GM11168 (cell line): ENCODE measurements at regions not wholly inside any gene's neighbourhood (a gene's known extent, or its start where the extent isn't known, plus 50 kb on each side); places are given as distances from the start of the nearest gene placed in this dataset.

ENCODE experiments used
- in situ Hi-C: fragments of 300-500 bp; cut with MboI; formaldehyde crosslinking; loops from one replicate; pipeline ENCODE4 v1.12.0; 2022; ENCODE audit warnings: low sequenced_read_pairs; ENCODE audit not compliant: unreplicated experiment

DNA sequence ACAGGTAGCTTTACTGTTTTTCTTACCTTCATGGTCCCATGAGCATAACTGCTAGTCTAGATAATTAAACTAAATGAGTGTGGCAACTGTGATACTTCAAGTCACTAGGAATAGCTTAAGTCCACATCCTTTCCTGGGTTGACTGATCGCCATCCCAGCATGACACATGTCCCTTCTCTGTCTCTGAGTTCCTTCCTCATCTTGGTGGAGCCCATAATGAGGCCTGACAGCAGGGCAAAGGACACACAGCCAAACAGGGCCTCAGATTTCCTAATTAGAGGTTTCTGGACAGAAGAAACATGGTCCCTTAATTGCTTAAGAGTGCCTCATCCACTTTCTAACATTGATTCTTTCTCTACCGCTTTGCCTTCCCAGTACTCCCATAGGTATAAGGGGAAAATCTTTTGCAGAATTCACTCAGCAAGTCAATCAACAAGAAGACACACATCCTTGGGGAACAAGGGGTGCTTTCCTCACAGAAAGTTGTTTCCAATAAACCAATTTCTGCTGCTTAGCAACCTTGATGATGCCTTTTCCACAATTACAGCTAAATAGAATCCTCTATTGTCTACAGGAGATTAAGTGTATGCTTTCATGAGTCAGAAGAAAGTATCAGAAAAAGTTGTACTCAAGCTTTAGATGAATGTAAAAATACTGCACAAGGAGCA lies 208.3 kb upstream of the SERP2 start:
- in situ Hi-C loops: no loop called here

DNA sequence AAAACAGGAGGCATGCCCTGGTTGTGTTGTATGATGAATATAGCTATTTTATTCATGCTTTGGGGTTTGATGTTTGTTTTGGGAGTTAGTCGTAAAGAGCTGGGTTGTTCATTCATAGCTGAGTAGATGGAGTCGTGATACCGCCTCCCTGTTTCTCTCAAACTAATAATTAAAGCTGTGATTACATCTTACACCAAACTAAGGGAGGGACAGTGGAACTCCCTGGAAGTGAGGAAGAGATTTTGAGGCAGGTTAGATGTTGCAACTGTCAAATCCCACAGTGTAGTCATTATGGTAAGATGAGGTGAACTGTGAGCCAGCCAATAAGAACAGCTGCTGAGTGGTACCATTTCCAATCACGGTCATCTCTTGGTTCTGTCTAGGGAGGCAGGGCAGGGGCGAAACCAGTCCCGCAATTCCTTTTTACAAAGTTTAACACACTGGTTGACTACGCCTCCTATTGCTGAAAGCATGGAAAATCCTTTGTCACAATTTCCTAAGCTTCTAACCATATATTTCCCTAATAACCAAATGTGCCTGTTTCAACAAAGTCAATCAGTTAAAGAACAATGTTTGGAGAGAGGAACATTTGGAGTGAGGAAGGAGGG lies 207.6 kb upstream of the SERP2 start:
- in situ Hi-C loops: no loop called here

DNA sequence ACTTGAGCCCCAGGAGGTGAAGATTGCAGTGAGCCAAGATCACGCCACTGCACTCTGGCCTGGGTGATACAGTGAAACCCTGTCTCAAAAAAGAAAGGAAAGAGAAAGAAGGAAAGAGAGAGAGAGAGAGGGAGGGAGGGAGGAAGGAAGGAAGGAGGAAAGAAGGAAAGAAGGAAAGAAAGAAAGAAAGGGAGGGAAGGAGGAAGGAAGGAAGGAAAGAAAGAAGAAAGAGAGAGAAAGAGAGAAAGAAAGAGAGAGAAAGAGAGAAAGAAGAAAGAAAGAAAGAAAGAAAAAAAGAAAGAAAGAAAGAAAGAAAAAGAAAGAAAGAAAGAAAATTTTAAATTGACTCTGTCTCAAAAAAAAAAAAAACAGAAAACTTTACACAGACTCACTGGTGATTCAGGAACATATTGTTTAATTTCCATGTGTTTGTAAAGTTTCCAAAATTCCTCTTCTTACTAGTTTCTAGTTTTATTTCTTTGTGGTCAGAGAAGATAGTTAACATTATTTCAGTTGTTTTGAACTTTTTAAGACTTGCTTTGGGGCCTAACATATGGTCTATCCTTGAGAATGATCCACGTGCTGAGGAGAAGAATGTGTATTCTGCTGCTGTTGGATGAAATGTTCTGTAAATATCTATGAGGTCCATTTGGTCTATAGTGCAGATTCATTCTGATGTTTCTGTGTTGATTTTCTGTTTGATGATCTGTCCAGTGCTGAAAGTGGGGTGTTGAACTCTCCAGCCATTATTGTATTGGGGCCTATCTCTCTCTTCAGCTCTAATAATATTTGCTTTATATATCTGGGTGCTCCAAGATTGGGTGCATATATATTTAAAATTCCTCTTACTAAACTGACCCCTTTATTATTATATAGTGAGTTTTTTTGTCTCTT lies 204.4 kb upstream of the SERP2 start:
- in situ Hi-C loops: no loop called here

DNA sequence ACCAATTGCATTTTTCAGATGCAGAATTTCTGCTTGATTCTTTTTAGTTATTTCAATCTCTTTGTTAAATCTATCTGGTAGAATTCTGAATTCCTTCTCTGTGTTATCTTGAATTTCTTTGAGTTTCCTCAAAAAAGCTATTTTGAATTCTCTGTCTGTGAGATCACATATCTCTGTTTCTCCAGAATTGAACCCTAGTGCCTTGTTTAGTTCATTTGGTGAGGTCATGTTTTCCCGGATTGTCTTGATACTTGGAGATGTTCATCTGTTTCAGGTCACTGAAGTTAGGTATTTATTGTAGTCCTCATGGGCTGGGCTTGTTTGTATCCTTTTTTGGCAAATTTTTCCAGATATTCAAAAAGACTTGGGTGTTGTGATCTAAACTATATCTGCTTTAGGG lies 202.9 kb upstream of the SERP2 start:
- in situ Hi-C loops: no loop called here

DNA sequence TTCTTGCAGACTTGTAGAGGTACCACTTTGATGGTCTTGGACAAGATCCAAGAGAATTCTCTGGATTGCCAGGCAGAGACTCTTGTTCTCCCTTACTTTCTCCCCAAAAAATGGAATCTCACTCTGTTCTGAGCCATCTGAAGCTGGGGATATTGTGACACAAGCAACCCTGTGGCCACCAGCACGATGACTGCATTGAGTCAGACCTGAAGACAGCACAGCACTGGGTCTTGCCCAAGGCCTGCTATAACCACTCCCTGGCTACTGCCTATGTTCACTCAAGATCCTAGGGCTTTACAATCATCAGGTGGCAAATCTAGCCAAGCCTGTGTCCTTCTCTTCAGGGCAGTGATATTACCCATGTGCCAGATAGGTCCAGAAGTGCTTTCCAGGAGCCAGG lies 202.5 kb upstream of the SERP2 start:
- in situ Hi-C loops: no loop called here

DNA sequence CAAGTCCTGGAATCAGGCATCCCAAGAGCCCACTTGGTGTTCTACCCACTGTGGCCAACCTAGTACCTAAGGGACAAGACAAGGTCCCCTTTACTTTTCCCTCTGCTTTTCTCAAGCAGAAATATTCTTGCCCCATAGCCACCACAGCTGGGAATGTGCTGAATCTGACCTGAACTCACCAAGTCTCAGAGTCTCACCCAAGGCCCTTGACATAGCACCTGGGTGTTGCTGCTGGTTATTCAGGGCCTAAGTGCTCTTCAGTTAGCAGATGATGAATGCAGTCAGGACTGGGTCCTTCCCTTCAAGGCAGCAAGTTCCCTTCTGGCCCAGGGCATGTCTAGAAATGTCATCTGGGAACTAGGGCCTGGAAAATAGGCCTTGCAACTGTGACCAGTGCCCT lies 201.8 kb upstream of the SERP2 start:
- in situ Hi-C loops: no loop called here

DNA sequence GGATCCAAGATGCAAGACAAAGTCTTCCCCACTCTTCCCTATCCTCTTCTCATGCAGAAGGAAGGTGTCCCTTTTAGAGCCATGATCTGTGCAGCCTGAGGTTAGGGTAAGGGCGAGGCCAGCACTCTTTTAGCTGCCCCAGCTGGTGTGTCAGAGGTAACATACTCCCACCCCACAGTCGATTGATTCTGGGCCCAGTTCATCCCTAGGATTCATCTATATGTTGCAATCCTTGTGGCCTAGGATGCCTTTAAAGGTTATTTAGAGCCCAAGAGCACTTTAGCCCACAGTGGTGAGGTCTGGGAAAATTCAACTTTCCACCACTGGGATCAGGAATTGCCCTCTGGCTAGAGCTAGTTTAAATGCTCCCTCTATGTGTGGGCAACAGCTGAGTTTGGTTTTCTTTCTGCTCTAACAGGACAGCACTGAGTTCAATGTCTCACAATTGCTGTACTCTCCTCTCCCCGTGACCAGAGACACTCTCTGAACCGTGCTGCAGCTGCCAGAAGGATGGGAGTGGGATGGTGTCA lies 201.3 kb upstream of the SERP2 start:
- in situ Hi-C loops: no loop called here

DNA sequence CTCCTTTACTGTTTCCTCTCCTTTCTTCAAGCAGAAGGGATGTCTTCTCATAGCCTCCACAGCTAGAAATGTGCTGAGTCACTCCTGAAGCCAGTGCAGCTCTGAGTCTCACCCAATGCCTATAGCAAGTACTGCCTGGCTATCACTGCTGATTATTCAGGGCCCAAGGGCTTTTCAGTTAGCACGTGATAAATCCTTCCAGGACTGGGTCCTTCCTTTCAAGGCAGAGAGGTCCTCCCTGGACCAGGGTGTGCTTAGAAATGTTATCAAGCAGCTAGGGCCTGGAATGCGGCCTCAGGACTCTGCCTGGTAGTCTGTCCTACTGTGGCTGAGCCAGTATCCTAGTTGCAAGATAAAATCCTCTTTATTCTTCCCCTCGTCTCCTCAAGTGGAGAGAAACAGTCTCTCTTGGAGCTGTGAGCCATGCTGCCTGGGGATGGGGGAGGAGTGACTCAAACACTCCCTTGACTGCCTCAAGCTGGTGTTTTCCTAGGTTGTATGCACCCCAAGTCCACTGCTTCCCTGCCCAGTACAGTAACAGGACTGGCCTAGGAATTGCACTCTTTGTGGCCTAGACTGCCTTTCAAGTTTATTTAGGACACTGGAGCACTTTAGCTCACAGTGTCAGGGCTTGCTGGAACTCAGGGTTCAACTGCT lies 198.7 kb upstream of the SERP2 start:
- in situ Hi-C loops: loop anchor here (25.0 kb wide), 1 partner anchor 262 kb away; no protein-coding TSS in a partner anchor

DNA sequence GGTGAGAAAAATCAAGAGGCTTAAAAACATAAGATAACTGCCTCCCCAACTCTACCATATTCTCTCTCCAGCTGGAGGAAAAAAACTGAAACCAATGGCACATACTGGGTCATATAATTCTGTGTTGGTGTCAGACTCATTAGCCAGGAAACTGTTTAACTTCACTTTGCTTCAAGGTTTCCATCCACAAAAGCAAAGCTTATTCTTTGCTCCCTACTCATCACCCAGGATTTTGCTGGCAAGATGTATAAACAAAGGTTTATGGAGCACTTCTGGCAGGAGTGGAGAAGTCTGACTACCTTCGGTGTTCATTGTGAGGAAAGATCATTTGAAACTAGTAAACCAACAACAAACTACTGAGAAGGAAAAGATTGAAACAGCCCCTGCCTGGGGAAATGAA lies 197.5 kb upstream of the SERP2 start:
- in situ Hi-C loops: loop anchor here (25.0 kb wide), 1 partner anchor 261 kb away; no protein-coding TSS in a partner anchor

DNA sequence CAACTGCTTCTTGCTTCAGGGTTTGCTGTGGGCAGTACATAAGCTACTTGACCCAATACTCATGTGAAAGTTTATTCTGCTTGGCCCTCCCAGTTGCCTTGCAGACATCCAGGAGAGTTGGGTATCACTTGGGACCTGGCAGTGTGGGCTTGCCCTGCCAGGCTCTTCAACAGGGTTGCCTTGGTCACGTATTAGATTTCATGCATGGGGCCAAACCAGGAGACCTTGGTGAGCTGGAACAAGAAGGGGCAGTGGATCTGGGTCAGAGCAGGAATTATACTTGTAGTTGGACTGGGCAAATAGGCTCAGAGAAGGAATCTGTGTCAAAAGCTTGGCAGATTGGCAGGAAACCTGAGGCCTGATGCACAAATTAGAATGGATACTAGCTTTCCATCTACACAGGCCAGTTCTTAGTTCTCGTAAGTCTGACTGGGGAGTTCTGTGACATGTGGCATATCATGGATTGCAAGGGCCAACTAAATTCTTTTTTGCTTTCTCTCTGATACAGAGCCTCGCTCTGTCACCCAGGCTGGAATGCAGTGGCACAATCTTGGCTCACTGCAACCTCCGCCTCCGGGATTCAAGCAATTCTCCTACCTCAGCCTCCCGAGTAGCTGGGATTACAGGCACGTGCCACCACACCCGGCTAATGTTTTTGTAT lies 192.6 kb upstream of the SERP2 start:
- in situ Hi-C loops: loop anchor here (25.0 kb wide), 1 partner anchor 256 kb away; no protein-coding TSS in a partner anchor

DNA sequence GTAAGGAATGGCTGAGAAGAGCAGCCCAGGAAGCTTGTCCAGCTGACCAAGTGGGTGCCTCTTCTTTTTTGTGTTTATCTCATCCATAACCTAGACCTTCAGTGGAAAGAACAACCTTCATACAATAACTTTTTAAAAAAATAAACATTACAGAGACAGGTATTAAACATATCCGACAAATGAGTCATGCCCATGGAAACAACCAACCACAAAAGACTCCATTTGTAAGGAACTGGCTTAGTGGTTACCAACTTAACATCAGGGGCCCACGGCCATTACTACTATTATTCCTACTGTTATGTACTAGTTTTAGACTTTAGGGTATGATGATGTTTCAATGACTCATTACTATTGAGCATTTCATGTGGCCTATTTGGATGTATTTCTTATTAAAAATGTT lies 191.7 kb upstream of the SERP2 start:
- in situ Hi-C loops: loop anchor here (25.0 kb wide), 1 partner anchor 255 kb away; no protein-coding TSS in a partner anchor

DNA sequence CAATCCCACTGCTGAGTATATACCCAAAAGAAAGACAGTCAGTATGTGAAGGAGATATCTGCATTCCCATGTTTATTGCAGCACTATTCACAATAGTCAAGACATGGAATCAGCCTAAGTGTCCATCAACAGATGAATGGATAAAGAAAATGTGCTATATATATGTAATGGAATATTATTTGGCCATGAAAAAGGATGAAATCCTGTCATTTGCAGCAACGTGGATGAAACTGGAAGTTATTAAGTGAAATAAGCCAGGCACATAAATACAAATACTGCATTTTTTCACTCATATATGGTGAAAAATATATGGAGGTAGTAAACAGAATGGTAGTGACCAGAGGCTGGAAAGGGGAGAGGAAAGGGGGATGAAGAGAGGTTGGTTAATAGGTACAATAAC lies 188.9 kb upstream of the SERP2 start:
- in situ Hi-C loops: loop anchor here (25.0 kb wide), 1 partner anchor 253 kb away; no protein-coding TSS in a partner anchor

DNA sequence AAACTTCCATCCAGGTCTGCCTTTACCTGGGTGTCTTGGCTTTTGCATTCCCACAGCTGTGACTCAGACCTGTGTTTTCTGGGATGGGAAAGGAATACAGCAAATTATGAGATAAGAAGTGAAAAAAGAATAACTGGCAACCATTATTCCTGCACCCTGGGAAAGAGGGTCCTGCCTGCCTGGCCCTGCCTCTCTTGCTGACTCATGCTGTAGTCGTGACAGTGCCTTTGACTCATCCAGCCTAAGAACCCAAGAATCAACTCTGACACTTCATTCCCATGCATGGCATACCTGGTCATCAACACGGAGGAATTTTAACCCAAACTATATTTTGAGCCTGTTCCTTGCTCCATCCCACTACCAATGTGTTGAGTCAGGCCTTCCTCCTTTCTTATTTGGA lies 185.4 kb upstream of the SERP2 start:
- in situ Hi-C loops: loop anchor here (25.0 kb wide), 1 partner anchor 249 kb away; no protein-coding TSS in a partner anchor

DNA sequence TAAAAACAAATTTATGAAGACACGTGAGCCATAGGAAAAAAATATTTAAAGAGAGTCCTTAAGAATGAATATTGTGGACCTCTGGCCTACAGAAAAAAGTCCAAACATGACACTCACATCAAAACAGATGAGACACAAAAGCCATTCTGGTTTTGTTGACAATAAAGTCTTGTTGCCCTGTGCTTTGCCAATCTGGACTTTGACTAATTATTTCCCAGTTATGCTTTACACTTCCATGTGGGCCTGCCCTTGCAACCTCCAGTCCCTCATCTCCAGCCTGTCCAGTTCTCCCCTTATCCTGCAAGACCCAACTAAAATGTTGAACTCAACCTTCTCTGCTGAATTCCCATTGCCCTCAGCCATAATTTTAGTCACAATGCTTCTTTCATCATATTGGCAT lies 184.5 kb upstream of the SERP2 start:
- in situ Hi-C loops: loop anchor here (25.0 kb wide), 1 partner anchor 248 kb away; no protein-coding TSS in a partner anchor

DNA sequence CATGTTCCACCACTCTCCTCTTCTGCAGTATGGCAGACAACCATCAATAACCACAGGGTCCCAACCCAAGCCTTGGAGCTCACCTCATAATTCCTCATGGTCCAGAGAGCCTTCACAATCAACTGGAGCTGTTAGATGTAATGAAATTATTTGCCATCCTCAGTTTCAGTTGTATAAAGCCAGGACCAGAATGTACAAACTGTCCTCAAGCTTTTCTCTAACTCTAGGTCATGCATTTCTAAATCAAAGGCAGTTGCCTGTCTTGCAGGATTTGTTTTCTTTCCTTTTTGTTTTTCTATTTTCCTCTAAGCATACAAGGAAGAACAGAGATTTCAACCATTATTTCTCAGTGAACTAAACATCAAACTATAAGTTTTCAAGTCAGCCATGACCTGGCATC lies 182.5 kb upstream of the SERP2 start:
- in situ Hi-C loops: loop anchor here (25.0 kb wide), 1 partner anchor 246 kb away; no protein-coding TSS in a partner anchor

DNA sequence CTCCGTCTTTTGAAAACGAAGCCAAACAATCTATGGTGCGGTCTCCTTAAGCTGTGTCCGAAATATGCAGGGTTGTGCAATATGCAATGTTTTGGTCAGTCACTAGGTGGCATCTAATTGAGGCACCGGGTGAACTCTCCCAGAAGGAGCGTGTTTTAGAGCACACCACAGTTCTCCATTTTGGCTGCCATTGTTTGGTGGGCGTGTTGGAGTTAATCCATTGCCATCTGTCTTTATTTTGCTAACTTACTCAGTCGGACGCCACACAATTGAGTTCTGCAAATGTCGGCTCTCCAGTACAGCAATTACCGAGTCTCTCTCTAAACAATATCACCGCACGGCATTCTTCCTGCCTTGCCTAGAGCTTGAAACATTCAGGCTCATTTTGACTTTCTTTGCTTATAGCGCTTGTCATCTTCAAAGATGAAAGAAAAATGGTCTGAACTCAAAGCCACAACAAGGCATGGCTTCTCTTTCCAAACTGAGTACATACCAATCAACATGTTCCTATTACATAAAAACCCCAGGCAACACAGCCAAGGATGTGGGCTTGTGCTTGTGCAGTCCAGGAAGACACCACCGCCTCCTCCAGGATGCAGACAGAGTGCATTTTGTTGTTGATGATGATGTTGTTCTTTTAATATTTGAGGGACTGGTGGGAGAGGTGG lies 182.0 kb upstream of the SERP2 start:
- in situ Hi-C loops: loop anchor here (25.0 kb wide), 1 partner anchor 246 kb away; no protein-coding TSS in a partner anchor

DNA sequence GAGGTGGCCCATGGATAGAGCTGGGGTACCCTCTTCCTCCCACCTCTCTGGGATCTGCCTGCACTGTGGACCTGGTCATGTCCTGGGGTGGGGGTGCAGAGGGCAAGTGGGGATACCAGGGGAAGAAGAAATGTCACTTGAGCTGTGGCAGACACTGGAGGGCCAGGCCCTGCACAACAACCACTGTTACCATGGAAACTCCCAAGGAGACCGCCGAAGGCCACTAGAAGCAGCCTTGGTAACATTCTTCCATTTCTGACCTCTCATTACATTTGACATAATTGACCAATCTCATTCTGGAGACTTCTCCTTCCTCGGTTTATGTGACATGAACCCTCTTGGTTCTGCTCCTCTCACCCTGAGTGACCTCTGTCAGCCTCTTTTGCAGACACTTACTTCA lies 179.9 kb upstream of the SERP2 start:
- in situ Hi-C loops: loop anchor here (25.0 kb wide), 1 partner anchor 244 kb away; no protein-coding TSS in a partner anchor

DNA sequence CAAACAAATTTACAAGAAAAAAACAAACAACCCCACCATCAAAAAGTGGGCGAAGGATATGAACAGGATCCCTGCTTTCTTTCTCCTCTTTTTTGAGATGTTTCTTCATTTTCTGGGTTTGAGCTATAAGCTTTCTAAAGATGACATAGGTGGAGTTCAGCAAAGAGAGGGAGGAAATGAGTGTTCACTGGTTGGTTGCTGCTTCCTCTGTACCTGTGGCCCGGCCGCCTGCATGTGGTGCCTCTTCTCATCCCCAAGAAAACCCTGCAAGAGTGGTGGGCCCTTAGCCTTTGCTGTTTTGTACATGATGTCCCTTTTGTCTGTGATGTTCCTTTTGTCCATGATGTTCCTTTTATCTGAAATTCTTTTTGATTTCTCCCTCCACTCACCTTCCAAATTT lies 178.4 kb upstream of the SERP2 start:
- in situ Hi-C loops: loop anchor here (25.0 kb wide), 1 partner anchor 242 kb away; no protein-coding TSS in a partner anchor
